CD4-positive, alpha-beta T cell treated with Interleukin-1 beta for 1 hour (primary cell): ENCODE measurements at regions not wholly inside any gene's neighbourhood (a gene's known extent, or its start where the extent isn't known, plus 50 kb on each side); places are given as distances from the start of the nearest gene placed in this dataset.
"Not testable (repeated sequence)": the region's sequence is repeated elsewhere in the genome, so short reads cannot be mapped to it uniquely, and the experiment has no call there.

Experiments used
- DNase-seq, 2 donors: peaks; one replicate each; pipeline ENCODE4 v3.0.0-alpha.2; 2020 to 2022

DNA sequence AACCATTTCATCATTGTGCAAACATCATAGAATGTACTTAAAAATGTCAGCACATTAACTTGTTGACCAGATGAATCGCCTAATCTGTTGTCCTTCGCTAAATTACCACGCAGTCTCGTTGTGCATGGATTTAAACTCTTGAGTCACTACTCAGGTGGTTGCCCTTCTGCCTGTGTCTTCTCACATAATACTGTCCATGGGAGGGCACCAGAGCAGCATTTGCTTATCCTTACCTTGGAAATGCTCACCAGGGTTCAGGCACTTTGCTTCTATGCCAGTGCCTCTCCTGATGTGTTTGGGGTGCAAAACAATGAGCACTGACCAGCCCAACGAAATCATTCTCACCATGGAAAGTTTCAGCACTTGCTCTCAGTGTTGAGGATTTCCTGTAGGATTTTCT lies 559.9 kb downstream of the RWDD3 start:
- DNase-seq: no peak

DNA sequence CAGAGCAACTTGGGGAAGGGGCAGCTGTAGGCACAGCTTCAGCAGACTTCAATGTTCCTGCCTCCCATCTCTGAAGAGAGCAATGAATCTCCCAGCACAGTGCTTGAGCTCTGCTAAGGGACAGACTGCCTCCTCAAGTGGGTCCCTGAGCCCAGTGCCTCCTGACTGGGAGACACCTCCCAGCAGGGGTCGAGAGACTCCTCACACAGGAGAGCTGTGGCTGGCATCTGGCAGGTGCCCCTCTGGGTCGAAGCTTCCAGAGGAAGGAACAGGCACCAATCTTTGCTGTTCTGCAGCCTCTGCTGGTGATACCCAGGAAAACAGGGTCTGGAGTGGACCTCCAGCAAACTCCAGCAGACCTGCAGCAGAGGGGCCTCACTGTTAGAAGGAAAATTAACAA lies 563.8 kb downstream of the RWDD3 start:
- not testable (repeated sequence) for DNase-seq

DNA sequence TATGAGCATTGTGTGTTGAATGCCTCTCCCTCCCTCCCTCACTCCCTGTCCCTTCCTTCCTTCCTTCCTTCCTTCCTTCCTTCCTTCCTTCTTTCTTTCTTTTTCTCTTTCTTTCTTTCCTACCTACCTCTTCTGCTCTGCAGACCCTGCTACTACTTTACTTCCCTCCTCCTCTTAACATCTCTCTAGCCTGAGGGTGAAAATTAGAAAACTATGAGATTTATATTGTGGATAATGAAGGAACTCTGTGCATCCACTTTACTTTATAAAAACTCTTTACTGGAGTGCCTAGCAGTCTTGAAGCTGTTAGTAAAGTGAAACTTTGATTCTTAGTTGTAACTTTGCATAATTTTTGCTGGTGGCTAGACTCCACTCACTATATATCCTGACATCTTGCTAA lies 572.2 kb downstream of the RWDD3 start:
- DNase-seq: no peak

DNA sequence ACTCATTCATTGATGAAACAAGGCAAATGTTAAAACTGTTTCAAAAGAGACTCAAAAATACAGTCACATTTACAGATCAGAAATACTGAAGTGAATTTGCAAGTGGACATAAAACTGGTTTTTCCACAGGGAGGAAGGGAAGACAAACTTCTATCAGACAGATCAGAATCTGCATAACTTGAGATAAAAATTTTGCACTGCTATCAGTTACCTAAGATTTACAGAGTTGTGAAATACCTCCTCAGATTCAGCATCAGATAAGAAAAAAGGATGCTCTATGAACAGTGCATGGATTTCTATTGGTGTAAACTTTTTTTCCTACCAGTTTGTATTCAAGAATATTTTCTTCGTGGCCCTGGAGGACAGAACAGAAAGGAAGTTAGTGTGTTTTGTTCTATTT lies 575.4 kb downstream of the RWDD3 start:
- no peak for DNase-seq

DNA sequence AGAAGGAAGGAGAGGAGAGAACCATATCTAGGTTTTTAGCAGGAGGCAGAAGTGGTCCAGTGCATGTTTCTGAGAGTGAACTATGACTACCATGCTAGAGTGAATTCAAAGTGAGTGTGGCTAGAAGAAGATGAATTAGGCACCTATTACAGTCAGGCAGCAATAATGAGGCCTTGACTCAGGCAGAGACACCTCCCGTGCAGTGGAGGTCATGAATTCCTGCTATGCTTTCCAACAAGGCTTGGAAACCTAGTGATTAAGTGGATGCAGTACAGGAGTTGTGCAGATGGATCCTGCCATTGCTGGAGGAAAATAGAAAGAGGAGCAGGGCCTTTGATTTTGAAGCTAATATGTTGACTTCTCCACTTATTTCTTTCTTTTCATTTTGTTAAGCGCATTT lies 581.5 kb downstream of the RWDD3 start:
- no peak for DNase-seq

DNA sequence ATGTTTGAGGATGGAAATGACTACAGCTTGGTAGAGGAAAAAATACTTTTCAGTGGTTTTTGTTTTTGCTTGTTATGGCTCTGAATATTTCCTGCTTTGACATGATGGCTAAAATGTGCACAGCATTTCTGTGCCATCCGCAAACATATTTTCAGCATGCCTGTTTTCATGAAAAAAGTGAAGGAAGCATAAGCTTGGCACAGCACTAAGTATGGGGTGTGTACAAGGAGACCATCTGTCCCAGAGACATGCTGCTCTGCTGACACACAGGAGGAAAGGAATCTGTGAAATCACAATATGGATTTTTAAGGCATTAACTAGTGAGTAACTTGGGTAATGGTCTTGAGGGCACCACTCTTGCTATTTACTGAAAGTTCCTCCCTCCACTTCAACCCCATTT lies 595.5 kb downstream of the RWDD3 start:
- no peak for DNase-seq

DNA sequence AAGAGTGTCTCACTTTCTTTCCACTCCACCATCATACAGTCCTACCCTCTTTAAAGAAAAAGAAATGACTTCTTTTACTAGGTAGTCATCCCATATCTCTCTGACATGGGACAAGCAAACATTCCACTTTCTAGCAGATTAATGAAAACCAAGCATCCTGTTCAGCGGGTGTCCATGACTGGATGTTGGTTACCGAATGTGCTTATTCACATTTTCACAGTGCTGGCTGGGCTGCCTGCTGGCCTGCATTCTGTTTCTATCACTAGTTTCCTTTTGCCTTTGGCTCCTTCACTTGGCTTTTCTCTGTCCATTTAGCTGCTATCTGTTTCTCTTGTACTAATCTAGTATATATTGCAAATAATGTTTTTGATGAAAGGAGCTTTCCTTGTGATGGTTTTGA lies 598.4 kb downstream of the RWDD3 start:
- no peak for DNase-seq

DNA sequence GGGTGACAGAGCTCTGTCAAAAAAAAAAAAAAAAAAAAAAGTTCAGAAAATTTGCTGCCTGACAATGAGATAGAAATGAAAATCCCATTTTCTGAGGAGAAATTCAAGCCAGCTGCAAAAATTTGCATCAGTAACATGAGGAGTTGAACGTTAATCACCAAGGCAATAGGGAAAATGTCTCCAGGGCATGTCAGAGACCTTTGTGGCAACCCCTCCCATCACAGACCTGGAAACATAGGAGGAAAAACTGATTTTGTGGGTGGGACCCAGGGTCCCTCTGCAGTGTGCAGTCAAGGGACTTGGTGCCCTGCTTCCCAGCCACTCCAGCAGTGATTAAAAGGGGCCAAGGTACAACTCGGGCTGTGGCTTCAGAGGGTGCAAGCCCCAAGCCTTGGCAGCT lies 615.4 kb downstream of the RWDD3 start:
- DNase-seq: no peak

DNA sequence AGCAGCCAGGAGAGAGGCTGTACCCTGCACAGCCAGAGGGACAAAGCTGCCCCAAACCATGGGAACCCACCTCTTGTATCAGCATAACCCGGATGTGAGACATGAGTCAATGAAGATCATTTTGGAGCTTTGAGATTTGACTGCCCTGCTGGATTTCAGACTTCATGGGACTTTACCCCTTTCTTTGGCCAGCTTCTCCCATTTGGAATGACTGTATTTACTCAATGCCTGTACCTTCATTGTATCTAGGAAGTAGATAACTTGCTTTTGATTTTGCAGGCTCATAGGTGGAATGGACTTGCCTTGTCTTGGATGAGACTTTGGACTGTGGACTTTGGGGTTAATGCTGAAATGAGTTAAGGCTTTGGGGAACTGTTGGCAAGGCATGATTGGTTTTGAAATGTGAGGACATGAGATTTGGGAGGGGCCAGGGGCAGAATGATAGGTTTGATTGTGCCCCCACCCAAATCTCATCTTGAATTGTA lies 616.2 kb downstream of the RWDD3 start:
- DNase-seq: no peak

DNA sequence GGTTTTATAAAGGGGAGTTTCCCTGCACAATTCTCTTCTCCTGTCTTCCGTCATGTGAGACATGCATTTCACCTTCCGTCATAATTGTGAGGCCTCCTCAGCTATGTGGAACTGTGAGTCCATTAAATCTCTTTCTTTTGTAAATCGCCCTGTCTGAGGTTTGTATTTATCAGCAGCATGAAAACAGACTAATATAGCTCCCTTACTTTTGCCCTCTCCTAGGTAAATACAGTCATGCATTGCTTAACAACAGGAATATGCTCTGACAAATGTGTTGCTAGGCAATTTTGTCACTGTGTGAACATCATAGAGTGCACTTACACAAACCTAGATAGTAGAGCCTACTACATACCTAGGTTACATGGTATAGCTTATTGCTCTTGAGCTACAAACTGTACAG lies 616.8 kb downstream of the RWDD3 start:
- DNase-seq: no peak

DNA sequence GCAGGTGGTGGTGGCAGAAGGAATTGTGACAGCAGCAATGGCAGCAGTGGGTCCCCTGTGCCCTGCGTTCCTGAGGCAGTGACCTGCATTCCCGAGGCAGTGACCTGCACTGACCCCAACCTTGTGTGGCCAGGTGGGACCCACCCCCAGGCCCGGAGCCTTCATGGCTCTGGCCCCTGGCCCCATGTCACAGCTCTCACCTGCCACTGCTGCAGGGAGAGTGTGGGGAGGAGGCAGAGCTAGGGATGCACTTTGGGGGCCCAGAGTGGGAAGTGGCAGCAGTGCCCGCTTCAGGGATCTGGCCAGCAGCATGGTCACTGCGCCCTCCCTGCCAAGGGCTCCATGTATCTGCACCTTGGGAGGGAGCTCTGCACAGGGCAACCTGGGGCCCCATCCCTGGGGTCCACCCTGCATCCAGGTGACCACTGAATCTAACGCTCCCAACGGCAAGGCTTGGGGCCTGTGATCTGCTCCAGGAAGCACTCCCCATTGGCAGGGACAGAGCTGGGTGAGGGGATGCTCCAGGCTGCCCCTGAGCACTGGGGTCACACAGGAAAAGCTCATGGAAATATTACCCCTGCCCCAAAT lies 618.6 kb downstream of the RWDD3 start:
- no peak for DNase-seq

DNA sequence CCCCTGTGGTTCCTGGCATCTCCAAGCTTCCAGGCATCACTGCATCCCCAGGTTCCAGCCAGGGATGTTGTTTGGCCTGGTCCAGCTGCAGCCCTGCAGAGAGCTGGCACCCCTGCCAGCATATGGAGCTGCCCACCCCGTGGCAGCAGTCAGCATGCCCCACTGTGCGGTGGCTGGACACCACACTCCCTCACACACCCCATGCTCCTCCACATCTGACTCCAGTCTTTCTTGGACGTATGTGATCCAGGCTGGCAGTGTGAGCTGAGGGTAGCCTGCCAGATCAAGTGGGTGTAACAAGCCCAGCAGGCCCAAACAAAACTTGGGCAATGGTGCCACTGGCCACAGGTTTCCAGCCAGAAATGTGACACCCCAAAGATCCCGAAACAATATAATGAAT lies 620.4 kb downstream of the RWDD3 start:
- no peak for DNase-seq

DNA sequence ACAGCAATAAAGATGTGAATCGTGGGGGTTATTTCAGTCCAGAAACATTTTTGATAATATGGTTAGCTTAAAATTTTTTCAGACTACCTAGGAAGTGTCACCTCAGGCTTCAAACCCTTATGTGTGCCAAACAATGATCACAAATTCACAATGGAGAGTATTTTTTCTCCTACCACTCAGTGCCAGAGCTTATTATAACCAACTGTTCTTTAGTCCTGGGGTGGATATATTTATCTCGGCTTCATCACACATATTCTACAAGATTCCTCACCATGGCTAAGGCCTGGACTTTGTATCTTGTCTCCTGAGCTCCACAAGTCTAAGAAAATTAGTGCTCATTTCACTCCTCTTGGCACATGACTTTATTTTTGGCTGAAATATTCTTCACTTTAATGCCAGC lies 629.1 kb downstream of the RWDD3 start:
- DNase-seq: no peak

DNA sequence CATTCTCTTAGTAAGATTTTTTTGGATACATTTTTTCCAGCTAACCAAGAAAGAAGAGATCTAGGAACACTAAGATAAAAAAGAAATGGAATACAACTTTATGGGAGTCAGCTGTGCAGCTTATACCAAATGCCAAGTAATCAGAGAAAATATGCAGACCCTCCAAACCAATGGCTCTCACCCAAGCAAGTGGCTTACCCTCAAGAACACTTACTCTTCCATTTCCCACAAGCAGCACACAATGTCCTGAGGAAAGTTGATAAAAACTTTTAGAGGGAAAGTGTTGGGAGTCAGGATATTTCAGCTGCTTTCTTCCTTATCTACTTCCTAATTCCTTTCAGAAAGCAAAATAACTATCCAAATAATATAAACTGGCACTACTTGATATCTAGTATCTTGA lies 631.8 kb downstream of the RWDD3 start:
- DNase-seq: no peak

DNA sequence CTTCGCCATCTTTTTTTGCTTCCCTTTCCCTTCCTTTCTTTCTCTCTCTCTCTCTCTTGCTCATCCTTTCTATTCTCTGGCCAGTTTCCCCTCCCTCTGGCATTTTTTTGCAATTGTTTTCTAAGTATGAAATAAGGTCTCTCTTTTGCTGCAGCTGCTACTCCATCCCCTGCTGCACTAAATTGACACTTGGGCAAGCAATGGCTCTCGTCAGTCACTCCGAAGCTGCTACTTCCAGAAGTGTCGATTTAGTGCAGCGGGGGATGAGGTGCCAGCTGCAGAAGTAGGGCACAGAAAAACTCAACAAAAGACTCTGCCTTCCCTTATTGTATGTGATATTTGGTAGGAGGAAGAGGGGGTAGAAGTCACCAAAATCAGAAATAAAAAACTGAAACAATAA lies 642.3 kb downstream of the RWDD3 start:
- no peak for DNase-seq

DNA sequence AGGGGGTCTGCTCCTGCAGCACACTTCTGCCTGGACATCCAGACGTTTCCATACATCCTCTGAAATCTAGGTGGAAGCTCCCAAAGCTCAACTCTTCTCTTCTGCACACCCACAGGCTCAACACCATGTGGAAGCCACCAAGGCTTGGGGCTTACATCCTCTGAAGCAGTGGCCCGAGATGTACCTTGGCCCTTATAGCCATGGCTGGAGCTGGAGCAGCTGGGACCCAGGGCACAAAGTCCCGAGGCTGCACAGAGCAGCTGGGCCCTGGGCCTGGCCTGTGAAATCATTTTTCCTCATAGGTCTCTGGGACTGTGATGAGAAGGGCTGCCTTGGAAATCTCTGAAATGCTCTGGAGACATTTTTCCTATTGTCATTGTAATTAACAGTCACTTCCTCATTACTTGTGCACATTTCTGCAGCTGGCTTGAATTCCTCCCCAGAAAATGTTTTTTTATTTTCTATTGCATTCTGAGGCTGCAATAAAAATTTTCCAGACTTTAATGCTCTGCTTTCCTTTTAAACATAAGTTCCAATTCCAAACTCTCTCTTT lies 645.6 kb downstream of the RWDD3 start:
- no peak for DNase-seq

DNA sequence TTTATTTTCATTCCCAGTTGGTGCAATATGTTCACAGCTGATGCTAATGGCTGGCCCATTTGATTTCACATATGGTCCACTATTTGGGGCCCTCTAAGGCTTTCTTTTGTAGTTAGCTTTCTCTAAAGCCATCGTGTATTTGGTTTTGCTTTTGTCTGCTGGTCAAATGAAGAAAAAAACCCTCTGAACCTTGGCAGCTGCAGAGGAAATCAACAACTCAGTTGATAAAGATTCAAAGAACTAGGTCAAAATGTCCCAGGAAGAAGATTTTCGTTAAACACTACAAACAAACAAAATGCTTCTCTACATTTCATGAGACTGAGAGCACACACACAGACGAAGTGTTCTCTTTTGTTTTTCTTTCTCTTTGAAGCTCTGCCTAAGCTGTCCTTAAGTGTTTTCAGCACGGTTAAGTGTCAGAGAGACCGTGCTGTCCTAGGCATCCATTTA lies 655.0 kb downstream of the RWDD3 start:
- DNase-seq: no peak

DNA sequence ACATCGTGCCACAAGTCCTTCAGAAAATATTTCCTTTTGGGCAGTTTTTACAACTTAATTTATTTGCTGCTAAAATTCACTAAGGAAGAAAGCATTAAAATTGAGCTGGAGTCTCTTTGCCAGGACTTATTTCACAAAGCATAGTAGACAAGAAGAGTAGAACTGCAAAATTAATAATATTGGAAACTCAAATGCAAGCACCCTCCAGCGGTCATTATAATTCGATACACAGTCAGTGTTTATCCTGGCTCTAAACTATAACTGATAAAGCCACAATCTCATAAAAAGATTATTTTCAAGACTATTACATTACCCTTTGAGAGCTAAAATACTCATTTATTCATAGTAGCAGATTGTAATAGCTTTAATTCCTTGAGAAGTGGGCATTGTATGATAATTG lies 655.4 kb downstream of the RWDD3 start:
- no peak for DNase-seq

DNA sequence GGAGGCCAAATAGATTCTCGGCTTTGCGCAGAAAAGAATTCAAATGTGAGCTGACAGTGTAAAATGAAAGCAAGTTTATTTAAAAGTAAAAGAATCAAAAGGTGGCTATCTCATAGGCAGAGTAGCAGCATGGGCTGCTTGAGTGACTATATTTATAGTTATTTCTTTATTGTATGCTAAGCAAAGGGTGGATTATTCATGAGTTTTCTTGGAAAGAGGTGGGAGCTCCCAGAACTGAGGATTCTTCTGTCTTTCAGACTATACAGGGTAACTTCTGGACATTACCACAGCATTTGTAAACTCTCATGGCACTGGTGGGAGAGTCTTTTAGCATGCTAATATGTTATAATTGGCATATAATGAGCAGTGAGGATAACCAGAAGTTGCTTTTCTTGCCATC lies 659.9 kb downstream of the RWDD3 start:
- no peak for DNase-seq

DNA sequence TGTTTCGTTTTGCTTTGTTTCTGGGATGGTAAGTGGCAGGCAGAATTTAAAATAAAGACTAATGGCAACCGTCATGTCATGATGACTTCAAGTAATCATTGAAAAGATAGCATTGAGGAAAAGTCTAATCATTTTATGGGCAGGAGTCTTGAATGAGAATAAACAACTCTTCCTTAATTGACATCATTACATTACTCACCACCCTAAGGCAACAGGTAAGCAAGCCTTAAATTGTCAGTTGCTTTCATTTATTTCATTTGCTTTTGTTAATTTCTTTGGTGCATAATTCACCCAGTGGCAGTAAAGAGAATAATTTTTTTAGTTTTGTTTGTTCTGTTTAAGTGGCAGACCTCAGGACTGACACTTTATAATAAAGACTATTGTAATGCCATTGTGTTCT lies 669.0 kb downstream of the RWDD3 start:
- no peak for DNase-seq

DNA sequence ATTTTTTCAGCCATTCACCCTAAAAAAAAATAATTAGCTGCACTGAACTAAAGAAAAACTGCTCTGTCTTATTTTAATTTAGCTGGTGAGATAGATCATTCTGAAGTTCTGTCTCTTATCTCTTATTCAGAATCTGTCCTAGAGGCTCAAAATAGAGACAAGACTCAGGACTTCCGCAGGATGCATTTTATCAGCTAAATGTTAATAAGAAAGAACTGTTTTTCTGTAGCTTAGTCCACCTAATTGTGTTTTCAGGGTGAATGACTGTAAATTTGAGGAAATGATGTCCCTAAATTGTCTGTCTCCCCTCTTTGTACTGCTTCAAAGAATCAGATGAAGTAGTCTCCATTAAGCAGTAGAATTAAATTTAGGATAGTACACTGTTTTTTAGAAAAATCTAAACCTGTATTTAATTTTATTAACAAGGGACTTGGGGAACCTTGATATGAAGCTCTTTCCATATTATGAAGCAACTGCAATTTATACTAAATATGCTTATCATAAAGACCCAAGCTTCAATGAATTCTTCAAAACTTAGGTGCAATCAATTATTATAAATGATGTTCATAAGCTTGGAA lies 671.9 kb downstream of the RWDD3 start:
- no peak for DNase-seq

DNA sequence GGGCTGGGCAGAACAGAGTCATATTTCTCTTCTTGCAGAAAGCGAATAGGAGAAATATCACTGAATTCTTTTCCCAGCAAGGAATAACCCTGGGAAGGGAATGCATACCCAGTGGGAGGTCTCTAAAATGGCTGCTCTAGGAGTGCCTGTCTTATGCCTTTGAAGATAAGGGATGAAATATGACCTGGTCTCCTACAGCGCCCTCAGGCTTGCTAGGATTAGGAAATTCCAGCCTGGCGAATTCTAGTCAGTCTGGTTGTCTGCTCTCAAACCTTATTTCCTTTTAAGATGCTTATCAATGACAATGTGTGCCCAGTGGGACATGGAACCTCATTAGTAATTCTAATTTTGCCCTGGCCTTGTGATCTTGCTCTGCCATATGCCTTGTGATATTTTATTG lies 677.7 kb downstream of the RWDD3 start:
- not testable (repeated sequence) for DNase-seq

DNA sequence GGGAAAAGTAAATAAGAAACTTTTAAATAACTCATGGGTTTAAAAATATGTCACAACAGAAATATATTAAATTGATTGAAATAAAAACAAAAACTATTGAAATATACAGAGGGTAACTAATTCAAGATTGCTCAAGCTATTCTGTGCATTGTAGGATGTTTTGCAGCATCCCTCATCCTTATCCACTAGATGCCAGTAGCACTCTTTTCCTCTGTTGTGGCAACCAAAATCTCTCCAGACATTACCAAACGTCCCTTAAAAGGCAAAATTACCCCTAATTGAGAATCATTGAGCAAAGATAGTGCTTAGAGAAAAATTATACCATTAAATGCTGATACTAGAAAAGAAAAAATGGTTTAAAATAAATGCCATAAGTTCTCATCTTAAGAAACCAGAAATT lies 682.6 kb downstream of the RWDD3 start:
- DNase-seq: no peak

DNA sequence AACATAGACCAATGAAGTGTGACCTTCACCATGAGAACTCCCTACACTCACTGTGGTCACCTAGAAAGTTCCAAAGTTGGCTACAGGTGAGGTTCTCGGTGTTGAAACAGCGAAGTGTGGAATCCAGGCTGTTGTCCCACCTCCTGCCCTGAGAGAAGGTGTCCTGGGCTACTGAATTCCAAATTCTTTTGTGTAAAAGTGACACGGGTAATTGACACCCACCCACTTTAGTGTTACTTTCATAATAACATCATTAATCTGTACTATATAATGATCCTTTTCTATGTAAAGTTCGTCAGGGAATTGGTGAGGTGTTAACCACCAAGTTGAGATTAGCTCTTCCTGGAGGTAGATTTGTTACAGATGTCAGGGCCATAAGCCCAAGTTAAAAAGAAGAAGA lies 690.7 kb downstream of the RWDD3 start:
- DNase-seq: no peak

DNA sequence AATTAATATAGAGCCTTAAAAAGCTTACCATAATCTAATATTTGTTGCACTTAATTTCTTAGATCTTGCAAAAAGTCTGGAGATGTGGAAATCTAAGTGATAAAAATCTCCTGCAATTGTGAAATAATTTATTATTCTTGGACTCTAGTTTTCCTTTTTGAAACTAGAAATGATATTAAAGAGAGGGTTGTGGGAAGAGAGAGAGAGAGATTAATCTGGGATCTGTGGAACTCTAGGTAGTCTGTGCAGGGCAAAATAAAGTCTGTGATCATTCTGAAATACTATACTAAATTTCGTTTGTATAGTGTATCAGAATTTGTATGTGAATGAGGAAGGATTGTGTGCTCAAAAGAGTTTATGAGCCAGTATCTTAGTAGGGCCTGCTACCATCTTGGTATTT lies 692.3 kb downstream of the RWDD3 start:
- no peak for DNase-seq
